Nephron (organoid): ENCODE measurements at regions not wholly inside any gene's neighbourhood (a gene's known extent, or its start where the extent isn't known, plus 50 kb on each side); places are given as distances from the start of the nearest gene placed in this dataset.

Experiments used
- H3K27ac Mint-ChIP-seq, 3 experiments: 2 replicates each; pipeline ENCODE4 v1.8.0; 2020; ENCODE audit warnings: mixed read lengths in 3 of 3, mild to moderate bottlenecking in 2 of 3, moderate library complexity in 1 of 3
- H3K27me3 Mint-ChIP-seq: 2 replicates; pipeline ENCODE4 v1.8.0; 2021; ENCODE audit warnings: low read depth, mild to moderate bottlenecking, moderate library complexity, mixed read lengths
- H3K36me3 Mint-ChIP-seq: 2 replicates; pipeline ENCODE4 v1.8.0; 2020; ENCODE audit warnings: low read depth, mixed read lengths
- H3K4me1 Mint-ChIP-seq: 2 replicates; pipeline ENCODE4 v1.8.0; 2020; ENCODE audit warnings: mixed read lengths
- H3K4me3 Mint-ChIP-seq, 3 experiments: 2 replicates each; pipeline ENCODE4 v1.8.0; 2020; ENCODE audit warnings: mild to moderate bottlenecking in 3 of 3, mixed read lengths in 3 of 3, moderate library complexity in 2 of 3
- H3K9me3 Mint-ChIP-seq: 2 replicates; pipeline ENCODE4 v1.8.0; 2020; ENCODE audit warnings: mixed read lengths
- TF ChIP-seq, protein P1 (sequence below), 3 experiments: fragments of 200-600 bp; sonication (generic); IDR thresholded peaks; one replicate each; pipeline ENCODE4 v1.5.0; 2021; ENCODE audit warnings: antibody characterized with exemption in 3 of 3; ENCODE audit not compliant: unreplicated experiment in 3 of 3

DNA sequence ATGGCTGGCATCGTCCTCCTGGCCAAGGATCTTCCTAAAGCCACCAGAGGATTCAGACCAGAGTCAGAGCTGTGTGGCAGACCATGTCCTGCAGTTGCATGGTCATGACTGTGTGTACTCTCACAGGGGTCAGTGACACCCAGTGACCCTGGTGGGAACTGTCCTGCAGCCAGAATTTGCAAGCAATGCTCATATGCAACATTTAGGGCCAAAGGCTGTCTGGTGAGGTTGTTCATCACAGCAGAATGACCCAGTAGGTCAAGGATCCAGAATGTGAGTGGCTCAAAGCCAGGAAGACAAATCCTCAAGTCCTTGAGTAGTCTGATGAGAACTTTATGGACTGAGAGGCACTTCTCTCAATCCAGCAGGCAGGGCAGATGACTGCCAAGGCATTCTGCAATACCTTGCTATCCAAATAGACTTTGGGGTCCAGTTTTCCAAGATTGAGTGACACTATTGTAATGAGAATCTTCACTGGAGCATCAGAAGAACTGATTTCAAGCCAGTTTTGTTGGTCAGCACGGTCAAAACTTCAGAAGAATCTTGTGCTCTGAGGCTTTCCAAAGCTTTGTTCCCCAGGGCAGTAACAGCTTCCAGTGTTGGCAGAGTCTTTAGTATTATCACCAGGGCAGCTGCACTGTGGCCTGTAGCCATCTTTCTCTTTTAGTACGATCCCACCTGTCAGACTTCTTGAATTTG is 122.0 kb downstream of the PTCSC3 start:
- Mint-ChIP-seq H3K9me3 (no peaks in the 10 kb centered on the region), H3K4me1 (peaks cover 5% of the 10 kb centered on the region), H3K27ac (no peak overlapping the region), H3K4me3 (no peak overlapping the region), H3K36me3 (no peaks in the 10 kb centered on the region), H3K27me3 (no peaks in the 10 kb centered on the region)
- TF ChIP-seq, protein P1, sequence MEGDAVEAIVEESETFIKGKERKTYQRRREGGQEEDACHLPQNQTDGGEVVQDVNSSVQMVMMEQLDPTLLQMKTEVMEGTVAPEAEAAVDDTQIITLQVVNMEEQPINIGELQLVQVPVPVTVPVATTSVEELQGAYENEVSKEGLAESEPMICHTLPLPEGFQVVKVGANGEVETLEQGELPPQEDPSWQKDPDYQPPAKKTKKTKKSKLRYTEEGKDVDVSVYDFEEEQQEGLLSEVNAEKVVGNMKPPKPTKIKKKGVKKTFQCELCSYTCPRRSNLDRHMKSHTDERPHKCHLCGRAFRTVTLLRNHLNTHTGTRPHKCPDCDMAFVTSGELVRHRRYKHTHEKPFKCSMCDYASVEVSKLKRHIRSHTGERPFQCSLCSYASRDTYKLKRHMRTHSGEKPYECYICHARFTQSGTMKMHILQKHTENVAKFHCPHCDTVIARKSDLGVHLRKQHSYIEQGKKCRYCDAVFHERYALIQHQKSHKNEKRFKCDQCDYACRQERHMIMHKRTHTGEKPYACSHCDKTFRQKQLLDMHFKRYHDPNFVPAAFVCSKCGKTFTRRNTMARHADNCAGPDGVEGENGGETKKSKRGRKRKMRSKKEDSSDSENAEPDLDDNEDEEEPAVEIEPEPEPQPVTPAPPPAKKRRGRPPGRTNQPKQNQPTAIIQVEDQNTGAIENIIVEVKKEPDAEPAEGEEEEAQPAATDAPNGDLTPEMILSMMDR (IDR thresholded peaks at IDR 0.05; ENCODE audit: unreplicated experiment in 3 of 3): no peak

GRCh38 chr14:36052681-36053080 is 123.8 kb downstream of the PTCSC3 start:
- TF ChIP-seq, protein P1 (IDR thresholded peaks at IDR 0.05; ENCODE audit: unreplicated experiment in 3 of 3): no peak
- H3K4me3 Mint-ChIP-seq: no peak overlapping the region
- H3K36me3 Mint-ChIP-seq: no peaks in the 10 kb centered on the region
- H3K4me1 Mint-ChIP-seq: peaks cover 3% of the 10 kb centered on the region
- no peaks in the 10 kb centered on the region for H3K27me3 Mint-ChIP-seq
- no peaks in the 10 kb centered on the region for H3K9me3 Mint-ChIP-seq
- H3K27ac Mint-ChIP-seq: no peak overlapping the region

- TF ChIP-seq, protein P1 (IDR thresholded peaks at IDR 0.05; ENCODE audit: unreplicated experiment in 3 of 3): no peak
- Mint-ChIP-seq H3K4me3 (no peak overlapping the region), H3K27me3 (no peaks in the 10 kb centered on the region), H3K36me3 (no peaks in the 10 kb centered on the region), H3K4me1 (no peaks in the 10 kb centered on the region), H3K9me3 (no peaks in the 10 kb centered on the region), H3K27ac (no peak overlapping the region)
These were observed 124.5 kb downstream of the PTCSC3 start for GRCh38 chr14:36052063-36052462.

- no peak overlapping the region for H3K4me3 Mint-ChIP-seq
- TF ChIP-seq, protein P1 (IDR thresholded peaks at IDR 0.05; ENCODE audit: unreplicated experiment in 3 of 3): no peak
- H3K4me1 Mint-ChIP-seq: no peaks in the 10 kb centered on the region
- H3K9me3 Mint-ChIP-seq: no peaks in the 10 kb centered on the region
- H3K36me3 Mint-ChIP-seq: no peaks in the 10 kb centered on the region
- no peak overlapping the region for H3K27ac Mint-ChIP-seq
- H3K27me3 Mint-ChIP-seq: no peaks in the 10 kb centered on the region
These were observed 127.9 kb downstream of the PTCSC3 start for GRCh38 chr14:36048667-36049066.

- H3K4me1 Mint-ChIP-seq: no peaks in the 10 kb centered on the region
- no peaks in the 10 kb centered on the region for H3K9me3 Mint-ChIP-seq
- no peaks in the 10 kb centered on the region for H3K27me3 Mint-ChIP-seq
- H3K4me3 Mint-ChIP-seq: no peak overlapping the region
- TF ChIP-seq, protein P1 (IDR thresholded peaks at IDR 0.05; ENCODE audit: unreplicated experiment in 3 of 3): no peak
- no peak overlapping the region for H3K27ac Mint-ChIP-seq
- H3K36me3 Mint-ChIP-seq: no peaks in the 10 kb centered on the region
These were observed 128.6 kb downstream of the PTCSC3 start for GRCh38 chr14:36047912-36048311.

GRCh38 chr14:36035675-36036074 is 140.8 kb downstream of the PTCSC3 start:
- no peak overlapping the region for H3K4me3 Mint-ChIP-seq
- H3K9me3 Mint-ChIP-seq: peaks cover 5% of the 10 kb centered on the region
- TF ChIP-seq, protein P1 (IDR thresholded peaks at IDR 0.05; ENCODE audit: unreplicated experiment in 3 of 3): no peak
- H3K27me3 Mint-ChIP-seq: no peaks in the 10 kb centered on the region
- no peak overlapping the region for H3K27ac Mint-ChIP-seq
- H3K36me3 Mint-ChIP-seq: no peaks in the 10 kb centered on the region
- H3K4me1 Mint-ChIP-seq: no peaks in the 10 kb centered on the region
